ENCODE measurements at regions not wholly inside any gene's neighbourhood (a gene's known extent, or its start where the extent isn't known, plus 50 kb on each side); places are given as distances from the start of the nearest gene placed in this dataset.
A peak's percentile ranks its signal among the peaks of the same experiment; 100 is the strongest.

- TF ChIP-seq, protein P1, sequence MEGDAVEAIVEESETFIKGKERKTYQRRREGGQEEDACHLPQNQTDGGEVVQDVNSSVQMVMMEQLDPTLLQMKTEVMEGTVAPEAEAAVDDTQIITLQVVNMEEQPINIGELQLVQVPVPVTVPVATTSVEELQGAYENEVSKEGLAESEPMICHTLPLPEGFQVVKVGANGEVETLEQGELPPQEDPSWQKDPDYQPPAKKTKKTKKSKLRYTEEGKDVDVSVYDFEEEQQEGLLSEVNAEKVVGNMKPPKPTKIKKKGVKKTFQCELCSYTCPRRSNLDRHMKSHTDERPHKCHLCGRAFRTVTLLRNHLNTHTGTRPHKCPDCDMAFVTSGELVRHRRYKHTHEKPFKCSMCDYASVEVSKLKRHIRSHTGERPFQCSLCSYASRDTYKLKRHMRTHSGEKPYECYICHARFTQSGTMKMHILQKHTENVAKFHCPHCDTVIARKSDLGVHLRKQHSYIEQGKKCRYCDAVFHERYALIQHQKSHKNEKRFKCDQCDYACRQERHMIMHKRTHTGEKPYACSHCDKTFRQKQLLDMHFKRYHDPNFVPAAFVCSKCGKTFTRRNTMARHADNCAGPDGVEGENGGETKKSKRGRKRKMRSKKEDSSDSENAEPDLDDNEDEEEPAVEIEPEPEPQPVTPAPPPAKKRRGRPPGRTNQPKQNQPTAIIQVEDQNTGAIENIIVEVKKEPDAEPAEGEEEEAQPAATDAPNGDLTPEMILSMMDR (IDR thresholded peaks at IDR 0.05 in 2 of 3, conservative IDR thresholded peaks at IDR 0.05 in 1 of 3; ENCODE audit: control insufficient read depth in 2 of 3, extremely low read depth in 1 of 3, insufficient read depth in 1 of 3, low read depth in 3 of 3, low read length in 3 of 3) = peak in 2 of 3 experiments; percentile 20 to 29; a peak in 1 of 6 replicates
- TF ChIP-seq RAD21 (IDR thresholded peaks at IDR 0.05; ENCODE audit: insufficient read depth, low read depth, low read length) = 0 out of 2 replicates have a peak, but pooled peaks have one; percentile 22
- TF ChIP-seq EZH2 (IDR thresholded peaks at IDR 0.05; ENCODE audit: borderline replicate concordance, control insufficient read depth, low read depth, low read length) = no peak
- TF ChIP-seq POLR2A (IDR thresholded peaks at IDR 0.05; ENCODE audit: low read depth, low read length) = no peak
- TF ChIP-seq, protein P2, sequence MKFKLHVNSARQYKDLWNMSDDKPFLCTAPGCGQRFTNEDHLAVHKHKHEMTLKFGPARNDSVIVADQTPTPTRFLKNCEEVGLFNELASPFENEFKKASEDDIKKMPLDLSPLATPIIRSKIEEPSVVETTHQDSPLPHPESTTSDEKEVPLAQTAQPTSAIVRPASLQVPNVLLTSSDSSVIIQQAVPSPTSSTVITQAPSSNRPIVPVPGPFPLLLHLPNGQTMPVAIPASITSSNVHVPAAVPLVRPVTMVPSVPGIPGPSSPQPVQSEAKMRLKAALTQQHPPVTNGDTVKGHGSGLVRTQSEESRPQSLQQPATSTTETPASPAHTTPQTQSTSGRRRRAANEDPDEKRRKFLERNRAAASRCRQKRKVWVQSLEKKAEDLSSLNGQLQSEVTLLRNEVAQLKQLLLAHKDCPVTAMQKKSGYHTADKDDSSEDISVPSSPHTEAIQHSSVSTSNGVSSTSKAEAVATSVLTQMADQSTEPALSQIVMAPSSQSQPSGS (IDR thresholded peaks at IDR 0.05; ENCODE audit: low read length) = no peak
- TF ChIP-seq GABPA (IDR thresholded peaks at IDR 0.05; ENCODE audit: low read depth) = no peak
Observed at GRCh38 chr7:148535217-148535616, 55.3 kb upstream of the C7orf33 start.

All from GM12878 (cell line).